HG03575 (cell line): ENCODE measurements at regions not wholly inside any gene's neighbourhood (a gene's known extent, or its start where the extent isn't known, plus 50 kb on each side); places are given as distances from the start of the nearest gene placed in this dataset.

ENCODE experiments used
- ATAC-seq: cut with Tn5 transposase; IDR thresholded peaks from one replicate; pipeline ENCODE4 v1.9.1; 2021; ENCODE audit not compliant: unreplicated experiment, insufficient number of reproducible peaks, low FRiP score; ENCODE audit errors: extremely low read depth

GRCh38 chr2:19158211-19158610, 200.2 kb downstream of the OSR1 start:
- ATAC-seq: no peak

- no peak for ATAC-seq
Observed at GRCh38 chr2:19156646-19157045, 201.8 kb downstream of the OSR1 start.

- no peak for ATAC-seq
Observed at GRCh38 chr2:19150726-19151125, 207.7 kb downstream of the OSR1 start.

GRCh38 chr2:19146867-19147266, 211.6 kb downstream of the OSR1 start:
- ATAC-seq: no peak

- ATAC-seq: no peak
Observed at GRCh38 chr2:19141234-19142004, 217.0 kb downstream of the OSR1 start.

- ATAC-seq: no peak
Observed at GRCh38 chr2:19140463-19141208, 217.8 kb downstream of the OSR1 start.

GRCh38 chr2:19139386-19139785, 219.0 kb downstream of the OSR1 start:
- no peak for ATAC-seq

- no peak for ATAC-seq
Observed at GRCh38 chr2:19138264-19138825, 220.1 kb downstream of the OSR1 start.

- ATAC-seq: no peak
Observed at GRCh38 chr2:19137433-19137832, 221.0 kb downstream of the OSR1 start.

- ATAC-seq: no peak
Observed at GRCh38 chr2:19132967-19133366, 225.5 kb downstream of the OSR1 start.

- ATAC-seq: no peak
Observed at GRCh38 chr2:19131871-19132270, 226.6 kb downstream of the OSR1 start.

GRCh38 chr2:19128148-19128547, 230.3 kb downstream of the OSR1 start:
- ATAC-seq: no peak

GRCh38 chr2:19127616-19128015, 230.8 kb downstream of the OSR1 start:
- no peak for ATAC-seq

GRCh38 chr2:19125901-19126680, 232.3 kb downstream of the OSR1 start:
- ATAC-seq: no peak

- no peak for ATAC-seq
Observed at GRCh38 chr2:19124135-19124534, 234.3 kb downstream of the OSR1 start.

GRCh38 chr2:19123556-19123955, 234.9 kb downstream of the OSR1 start:
- ATAC-seq: no peak

GRCh38 chr2:19122220-19122619, 236.2 kb downstream of the OSR1 start:
- ATAC-seq: no peak

- no peak for ATAC-seq
Observed at GRCh38 chr2:19120941-19121750, 237.3 kb downstream of the OSR1 start.

GRCh38 chr2:19120181-19120580, 238.2 kb downstream of the OSR1 start:
- ATAC-seq: no peak
